Mesothelial cell of epicardium (in vitro differentiated cells): ENCODE measurements at regions not wholly inside any gene's neighbourhood (a gene's known extent, or its start where the extent isn't known, plus 50 kb on each side); places are given as distances from the start of the nearest gene placed in this dataset.

Source experiments
- DNase-seq, 2 experiments: peaks; one replicate each; pipeline ENCODE4 v3.0.0; 2021; ENCODE audit warnings: low spot score in 2 of 2; ENCODE audit not compliant: unreplicated experiment in 2 of 2
- H3K27ac Mint-ChIP-seq: 2 replicates; pipeline ENCODE4 v1.8.0; 2021; ENCODE audit warnings: mixed read lengths
- H3K27me3 Mint-ChIP-seq: 2 replicates; pipeline ENCODE4 v1.8.0; 2021; ENCODE audit warnings: low read depth, mixed read lengths
- H3K36me3 Mint-ChIP-seq: 2 replicates; pipeline ENCODE4 v1.8.0; 2021; ENCODE audit warnings: mixed read lengths
- H3K4me1 Mint-ChIP-seq: 2 replicates; pipeline ENCODE4 v1.8.0; 2021; ENCODE audit warnings: mixed read lengths
- H3K4me3 Mint-ChIP-seq: 2 replicates; pipeline ENCODE4 v1.8.0; 2021; ENCODE audit warnings: mild to moderate bottlenecking, moderate library complexity, mixed read lengths
- H3K9me3 Mint-ChIP-seq: 2 replicates; pipeline ENCODE4 v1.8.0; 2021; ENCODE audit warnings: mixed read lengths
- TF ChIP-seq, protein P1 (sequence below): fragments of 200-600 bp; sonication (generic); IDR thresholded peaks from one replicate; pipeline ENCODE4 v1.5.0; 2021; ENCODE audit warnings: antibody characterized with exemption; ENCODE audit not compliant: unreplicated experiment

DNA sequence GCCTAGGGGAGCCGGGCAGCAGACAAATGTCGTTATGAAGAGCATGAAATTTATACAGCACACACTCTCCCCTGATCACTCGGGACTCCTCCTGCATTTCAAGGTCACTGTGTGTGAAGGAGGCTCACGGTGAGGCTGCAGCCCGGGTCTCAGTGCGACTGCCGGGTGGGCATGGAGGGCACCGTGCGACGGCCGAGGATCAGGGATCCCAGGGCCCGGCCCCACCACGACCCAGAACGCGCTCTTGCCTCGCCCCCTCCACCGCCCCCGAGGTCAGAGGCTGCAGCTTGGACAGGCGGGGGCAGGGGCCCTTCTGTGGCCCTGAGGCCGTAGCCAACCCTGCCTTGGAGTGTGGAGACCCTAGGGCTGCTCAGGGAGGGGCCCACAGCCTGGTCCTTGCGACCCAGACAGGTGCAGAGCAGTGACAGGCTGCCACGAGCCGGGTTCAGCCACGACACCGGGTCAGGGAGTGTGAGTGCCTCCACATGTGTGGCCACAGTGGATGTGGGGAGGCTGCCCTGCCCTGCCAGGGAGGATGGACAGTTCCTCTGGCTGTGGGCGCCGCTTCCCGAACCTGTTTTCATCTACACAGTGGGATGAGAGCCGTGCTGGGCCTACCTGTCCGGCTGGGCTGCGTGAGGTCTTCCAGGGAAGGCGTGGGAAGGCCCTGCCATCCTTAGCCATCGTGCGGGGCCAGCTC is 89.3 kb upstream of the NKX1-1 start:
- TF ChIP-seq, protein P1, sequence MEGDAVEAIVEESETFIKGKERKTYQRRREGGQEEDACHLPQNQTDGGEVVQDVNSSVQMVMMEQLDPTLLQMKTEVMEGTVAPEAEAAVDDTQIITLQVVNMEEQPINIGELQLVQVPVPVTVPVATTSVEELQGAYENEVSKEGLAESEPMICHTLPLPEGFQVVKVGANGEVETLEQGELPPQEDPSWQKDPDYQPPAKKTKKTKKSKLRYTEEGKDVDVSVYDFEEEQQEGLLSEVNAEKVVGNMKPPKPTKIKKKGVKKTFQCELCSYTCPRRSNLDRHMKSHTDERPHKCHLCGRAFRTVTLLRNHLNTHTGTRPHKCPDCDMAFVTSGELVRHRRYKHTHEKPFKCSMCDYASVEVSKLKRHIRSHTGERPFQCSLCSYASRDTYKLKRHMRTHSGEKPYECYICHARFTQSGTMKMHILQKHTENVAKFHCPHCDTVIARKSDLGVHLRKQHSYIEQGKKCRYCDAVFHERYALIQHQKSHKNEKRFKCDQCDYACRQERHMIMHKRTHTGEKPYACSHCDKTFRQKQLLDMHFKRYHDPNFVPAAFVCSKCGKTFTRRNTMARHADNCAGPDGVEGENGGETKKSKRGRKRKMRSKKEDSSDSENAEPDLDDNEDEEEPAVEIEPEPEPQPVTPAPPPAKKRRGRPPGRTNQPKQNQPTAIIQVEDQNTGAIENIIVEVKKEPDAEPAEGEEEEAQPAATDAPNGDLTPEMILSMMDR = no peak
- no peaks in the 10 kb centered on the region for H3K9me3 Mint-ChIP-seq
- no peak overlapping the region for H3K4me3 Mint-ChIP-seq
- H3K27ac Mint-ChIP-seq = no peak overlapping the region
- no peaks in the 10 kb centered on the region for H3K36me3 Mint-ChIP-seq
- peaks cover 4% of the 10 kb centered on the region for H3K4me1 Mint-ChIP-seq
- peak in 1 of 2 experiments; percentile 15 for DNase-seq
- H3K27me3 Mint-ChIP-seq = peaks cover 19% of the 10 kb centered on the region

- H3K27ac Mint-ChIP-seq = no peak overlapping the region
- no peaks in the 10 kb centered on the region for H3K36me3 Mint-ChIP-seq
- peaks cover 17% of the 10 kb centered on the region for H3K27me3 Mint-ChIP-seq
- H3K4me3 Mint-ChIP-seq = no peak overlapping the region
- DNase-seq = peak in 1 of 2 experiments; percentile 19
- H3K4me1 Mint-ChIP-seq = peaks cover 4% of the 10 kb centered on the region
- TF ChIP-seq, protein P1 = no peak
- no peaks in the 10 kb centered on the region for H3K9me3 Mint-ChIP-seq
Observed at GRCh38 chr4:1494416-1495315, 88.4 kb upstream of the NKX1-1 start.

- H3K9me3 Mint-ChIP-seq = no peaks in the 10 kb centered on the region
- H3K27me3 Mint-ChIP-seq = peaks cover 20% of the 10 kb centered on the region
Observed at GRCh38 chr4:1493540-1494287, 87.5 kb upstream of the NKX1-1 start.

DNA sequence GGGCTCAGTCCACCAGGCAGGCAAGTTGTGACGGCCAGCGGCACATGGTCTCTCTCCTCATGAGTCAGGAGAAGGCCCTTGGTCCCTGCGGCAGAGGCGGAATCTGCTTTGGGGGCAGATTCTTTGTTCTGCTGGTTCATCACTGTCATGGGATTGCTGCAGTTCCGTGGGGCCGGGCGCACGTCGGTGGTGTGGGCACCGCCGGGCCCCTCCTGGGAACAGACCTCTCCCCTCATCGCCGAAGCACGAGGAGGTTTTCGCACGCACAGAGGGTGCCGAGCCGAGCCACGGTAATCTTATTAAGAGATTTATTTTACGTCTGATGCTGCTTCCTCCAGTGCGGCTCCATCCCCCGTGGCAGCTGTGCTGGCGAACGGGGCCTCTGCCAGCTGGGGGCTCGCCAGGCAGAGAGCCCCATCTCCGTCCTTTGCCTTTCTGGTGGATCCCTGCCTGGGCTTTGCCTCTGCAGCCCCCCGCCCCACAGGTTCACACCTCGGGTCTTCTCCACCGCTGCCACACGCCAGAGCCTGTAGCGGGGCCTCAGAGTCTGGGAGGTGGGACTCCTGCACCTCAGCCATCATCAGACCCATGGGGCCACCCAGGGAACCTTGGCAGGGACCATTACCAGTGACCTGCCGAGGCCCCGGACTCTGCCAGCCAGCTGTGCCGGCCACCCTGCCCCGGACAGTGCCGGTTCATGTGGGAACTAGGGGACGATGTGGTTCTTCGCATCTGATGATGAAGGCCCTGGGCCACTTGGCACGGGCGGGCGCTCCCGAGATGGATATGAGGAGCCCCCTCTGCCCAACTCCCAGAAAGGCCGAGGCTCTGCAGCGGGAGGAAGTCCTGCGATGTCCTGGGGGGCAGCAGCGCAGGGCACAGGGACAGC is 86.7 kb upstream of the NKX1-1 start:
- Mint-ChIP-seq H3K4me1 (peaks cover 4% of the 10 kb centered on the region), H3K4me3 (no peak overlapping the region), H3K9me3 (no peaks in the 10 kb centered on the region), H3K27me3 (peaks cover 22% of the 10 kb centered on the region), H3K27ac (no peak overlapping the region), H3K36me3 (no peaks in the 10 kb centered on the region)
- TF ChIP-seq, protein P1 = no peak
- DNase-seq = peak in 1 of 2 experiments; percentile 11

More at GRCh38 chr4:1493540-1494287, 87.5 kb upstream of the NKX1-1 start:
- peak in 1 of 2 experiments; percentile 14 for DNase-seq
- H3K36me3 Mint-ChIP-seq = no peaks in the 10 kb centered on the region
- no peak overlapping the region for H3K4me3 Mint-ChIP-seq
- TF ChIP-seq, protein P1 = no peak
- peaks cover 4% of the 10 kb centered on the region for H3K4me1 Mint-ChIP-seq
- no peak overlapping the region for H3K27ac Mint-ChIP-seq

- Mint-ChIP-seq H3K27ac (no peak overlapping the region), H3K9me3 (peaks cover 7% of the 10 kb centered on the region)
Observed at GRCh38 chr4:1492142-1492457, 85.9 kb upstream of the NKX1-1 start.

More at GRCh38 chr4:1492142-1492457, 85.9 kb upstream of the NKX1-1 start:
- Mint-ChIP-seq H3K27me3 (peaks cover 27% of the 10 kb centered on the region), H3K4me1 (peaks cover 4% of the 10 kb centered on the region), H3K36me3 (no peaks in the 10 kb centered on the region), H3K4me3 (no peak overlapping the region)
- DNase-seq = no peak
- TF ChIP-seq, protein P1 = no peak
